Muscle of leg (tissue), 3 donors: ENCODE measurements at regions not wholly inside any gene's neighbourhood (a gene's known extent, or its start where the extent isn't known, plus 50 kb on each side); places are given as distances from the start of the nearest gene placed in this dataset.
"Not testable (repeated sequence)": the region's sequence is repeated elsewhere in the genome, so short reads cannot be mapped to it uniquely, and the experiment has no call there.

ENCODE experiments used
- DNase-seq: peaks from one replicate; pipeline ENCODE4 v3.0.0; 2013
- H3K27ac ChIP-seq: one replicate; pipeline ENCODE4 v1.5.1; 2013; ENCODE audit warnings: mild to moderate bottlenecking, low read length, control low read depth
- H3K27me3 ChIP-seq: one replicate; pipeline ENCODE4 v1.6.1; 2013; ENCODE audit warnings: low read length; ENCODE audit not compliant: control insufficient read depth, insufficient read depth
- H3K36me3 ChIP-seq: one replicate; pipeline ENCODE4 v1.6.1; 2013; ENCODE audit warnings: low read length; ENCODE audit not compliant: control insufficient read depth, insufficient read depth
- H3K4me1 ChIP-seq: one replicate; pipeline ENCODE4 v1.6.1; 2013; ENCODE audit warnings: low read length; ENCODE audit not compliant: control insufficient read depth, insufficient read depth
- H3K4me3 ChIP-seq: one replicate; pipeline ENCODE4 v1.5.1; 2013; ENCODE audit warnings: low read length, control low read depth
- H3K9me3 ChIP-seq: replicated peaks from 2 replicates; pipeline ENCODE4 v1.6.1; 2013; ENCODE audit warnings: low read depth, low read length; ENCODE audit not compliant: control insufficient read depth
- WGBS: methylation state at CpG from one replicate; pipeline ENCODE4 v1.1.5; 2013; ENCODE audit warnings: missing lambda C conversion rate; ENCODE audit not compliant: insufficient coverage; 5-methylcytosine and 5-hydroxymethylcytosine counted together

GRCh38 chr6:15915508-15916178 lies 213.2 kb upstream of the MYLIP start:
- H3K27ac ChIP-seq = no peak overlapping the region
- H3K4me3 ChIP-seq = no peak overlapping the region
- DNase-seq = no peak
- H3K4me1 ChIP-seq = no peaks in the 10 kb centered on the region
- H3K36me3 ChIP-seq = no peaks in the 10 kb centered on the region
- 41% methylated on average over 4 of the region's 8 CpGs for WGBS
- H3K9me3 ChIP-seq = no peaks in the 10 kb centered on the region
- H3K27me3 ChIP-seq = no peaks in the 10 kb centered on the region

- no peak for DNase-seq
- WGBS = no CpG with 5 or more reads among the region's 2 CpGs
- Histone ChIP-seq H3K9me3 (no peaks in the 10 kb centered on the region), H3K27ac (no peak overlapping the region), H3K27me3 (no peaks in the 10 kb centered on the region), H3K4me3 (no peak overlapping the region), H3K36me3 (no peaks in the 10 kb centered on the region), H3K4me1 (no peaks in the 10 kb centered on the region)
Observed at GRCh38 chr6:15914553-15914952, 214.3 kb upstream of the MYLIP start.

- DNase-seq = no peak
- H3K27ac ChIP-seq = no peak overlapping the region
- H3K9me3 ChIP-seq = no peaks in the 10 kb centered on the region
- H3K4me1 ChIP-seq = no peaks in the 10 kb centered on the region
- H3K27me3 ChIP-seq = no peaks in the 10 kb centered on the region
- WGBS = 100% methylated on average over 1 of the region's 2 CpGs
- no peaks in the 10 kb centered on the region for H3K36me3 ChIP-seq
- no peak overlapping the region for H3K4me3 ChIP-seq
Observed at GRCh38 chr6:15913573-15913972, 215.3 kb upstream of the MYLIP start.

GRCh38 chr6:15912505-15913400 lies 216.1 kb upstream of the MYLIP start:
- H3K36me3 ChIP-seq = no peaks in the 10 kb centered on the region
- H3K9me3 ChIP-seq = no peaks in the 10 kb centered on the region
- H3K4me1 ChIP-seq = no peaks in the 10 kb centered on the region
- 80% methylated on average over 1 of the region's 9 CpGs for WGBS
- no peaks in the 10 kb centered on the region for H3K27me3 ChIP-seq
- no peak overlapping the region for H3K4me3 ChIP-seq
- H3K27ac ChIP-seq = no peak overlapping the region
- no peak for DNase-seq

GRCh38 chr6:15911753-15912504 lies 217.0 kb upstream of the MYLIP start:
- no peaks in the 10 kb centered on the region for H3K36me3 ChIP-seq
- no peaks in the 10 kb centered on the region for H3K4me1 ChIP-seq
- H3K27me3 ChIP-seq = no peaks in the 10 kb centered on the region
- H3K27ac ChIP-seq = no peak overlapping the region
- H3K9me3 ChIP-seq = no peaks in the 10 kb centered on the region
- 94% methylated on average over 2 of the region's 6 CpGs for WGBS
- DNase-seq = no peak
- no peak overlapping the region for H3K4me3 ChIP-seq

- no peaks in the 10 kb centered on the region for H3K36me3 ChIP-seq
- no peaks in the 10 kb centered on the region for H3K9me3 ChIP-seq
- H3K4me3 ChIP-seq = no peak overlapping the region
- no peaks in the 10 kb centered on the region for H3K27me3 ChIP-seq
- H3K27ac ChIP-seq = no peak overlapping the region
- no peak for DNase-seq
- WGBS = 77% methylated on average over 6 of the region's 10 CpGs
- H3K4me1 ChIP-seq = no peaks in the 10 kb centered on the region
Observed at GRCh38 chr6:15909290-15910070, 219.4 kb upstream of the MYLIP start.

GRCh38 chr6:15908871-15909270 lies 220.0 kb upstream of the MYLIP start:
- no peaks in the 10 kb centered on the region for H3K4me1 ChIP-seq
- no peak for DNase-seq
- no peaks in the 10 kb centered on the region for H3K9me3 ChIP-seq
- H3K27ac ChIP-seq = no peak overlapping the region
- H3K27me3 ChIP-seq = no peaks in the 10 kb centered on the region
- WGBS = 62% methylated on average over 4 of the region's 5 CpGs
- no peak overlapping the region for H3K4me3 ChIP-seq
- H3K36me3 ChIP-seq = no peaks in the 10 kb centered on the region

GRCh38 chr6:15907914-15908518 lies 220.9 kb upstream of the MYLIP start:
- WGBS = 64% methylated on average over 3 of the region's 11 CpGs
- no peak for DNase-seq
- Histone ChIP-seq H3K27me3 (no peaks in the 10 kb centered on the region), H3K9me3 (peaks cover 2% of the 10 kb centered on the region), H3K36me3 (no peaks in the 10 kb centered on the region), H3K27ac (no peak overlapping the region), H3K4me1 (no peaks in the 10 kb centered on the region), H3K4me3 (no peak overlapping the region)

GRCh38 chr6:15907220-15907913 lies 221.5 kb upstream of the MYLIP start:
- DNase-seq, H3K9me3 ChIP-seq, H3K36me3 ChIP-seq, H3K4me3 ChIP-seq, H3K27me3 ChIP-seq, H3K4me1 ChIP-seq, H3K27ac ChIP-seq: not testable (repeated sequence)
- 58% methylated on average over 2 of the region's 7 CpGs for WGBS
